ENCODE measurements at regions not wholly inside any gene's neighbourhood (a gene's known extent, or its start where the extent isn't known, plus 50 kb on each side); places are given as distances from the start of the nearest gene placed in this dataset.

DNA sequence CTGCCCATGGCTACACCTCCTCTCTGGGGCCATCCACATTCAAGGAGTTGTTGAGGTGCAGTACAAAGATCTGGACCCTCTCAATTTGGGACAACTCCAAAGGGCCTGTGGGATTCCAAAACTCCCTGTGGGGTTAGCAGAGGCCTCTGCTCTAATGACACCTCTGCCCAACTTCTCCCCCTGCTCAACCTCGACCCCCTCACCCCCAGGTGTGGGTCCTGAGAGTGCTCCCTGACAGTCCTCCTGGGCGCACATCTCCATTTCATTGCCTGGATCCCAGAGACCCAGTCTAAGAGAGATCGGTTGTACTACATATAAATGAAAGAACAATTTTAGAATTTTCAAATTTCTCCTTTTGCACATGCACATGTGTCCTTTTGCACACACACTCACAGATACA, 73.0 kb upstream of the NKD1 start:
- no peaks in the 10 kb centered on the region for H3K36me3 ChIP-seq
- TF ChIP-seq, protein P1, sequence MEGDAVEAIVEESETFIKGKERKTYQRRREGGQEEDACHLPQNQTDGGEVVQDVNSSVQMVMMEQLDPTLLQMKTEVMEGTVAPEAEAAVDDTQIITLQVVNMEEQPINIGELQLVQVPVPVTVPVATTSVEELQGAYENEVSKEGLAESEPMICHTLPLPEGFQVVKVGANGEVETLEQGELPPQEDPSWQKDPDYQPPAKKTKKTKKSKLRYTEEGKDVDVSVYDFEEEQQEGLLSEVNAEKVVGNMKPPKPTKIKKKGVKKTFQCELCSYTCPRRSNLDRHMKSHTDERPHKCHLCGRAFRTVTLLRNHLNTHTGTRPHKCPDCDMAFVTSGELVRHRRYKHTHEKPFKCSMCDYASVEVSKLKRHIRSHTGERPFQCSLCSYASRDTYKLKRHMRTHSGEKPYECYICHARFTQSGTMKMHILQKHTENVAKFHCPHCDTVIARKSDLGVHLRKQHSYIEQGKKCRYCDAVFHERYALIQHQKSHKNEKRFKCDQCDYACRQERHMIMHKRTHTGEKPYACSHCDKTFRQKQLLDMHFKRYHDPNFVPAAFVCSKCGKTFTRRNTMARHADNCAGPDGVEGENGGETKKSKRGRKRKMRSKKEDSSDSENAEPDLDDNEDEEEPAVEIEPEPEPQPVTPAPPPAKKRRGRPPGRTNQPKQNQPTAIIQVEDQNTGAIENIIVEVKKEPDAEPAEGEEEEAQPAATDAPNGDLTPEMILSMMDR (IDR thresholded peaks at IDR 0.05), result no peak
- no peak for TF ChIP-seq POLR2A (IDR thresholded peaks at IDR 0.05)
- DNase-seq, result no peak

DNA sequence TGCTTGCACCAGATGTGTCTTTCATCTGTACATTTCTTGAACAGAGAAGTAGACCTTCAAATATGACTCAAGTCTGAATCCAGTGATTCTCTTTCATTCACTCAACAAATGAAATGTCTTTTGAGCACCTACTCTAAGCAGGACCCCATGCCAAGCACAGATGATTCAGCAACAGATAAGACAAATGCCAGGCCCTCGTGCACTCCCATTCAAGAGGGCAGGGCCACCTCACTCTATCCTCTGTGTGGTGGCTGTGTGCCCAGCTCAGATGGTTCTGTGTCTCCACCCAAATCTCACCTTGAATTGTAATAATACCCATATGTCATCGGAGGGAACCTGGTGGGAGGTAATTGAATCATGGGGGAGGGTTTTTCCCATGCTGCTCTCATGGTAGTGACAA, 74.1 kb upstream of the NKD1 start:
- H3K9me3 ChIP-seq, result no peaks in the 10 kb centered on the region
- no peaks in the 10 kb centered on the region for H3K4me1 ChIP-seq
- no peaks in the 10 kb centered on the region for H3K36me3 ChIP-seq
- no peak overlapping the region for H3K4me3 ChIP-seq
- H3K27ac ChIP-seq, result no peak overlapping the region
- no peaks in the 10 kb centered on the region for H3K27me3 ChIP-seq
- TF ChIP-seq, protein P1 (IDR thresholded peaks at IDR 0.05), result no peak
- no peak for TF ChIP-seq POLR2A (IDR thresholded peaks at IDR 0.05)
- no peak for DNase-seq

More for the DNA sequence above, 73.0 kb upstream of the NKD1 start:
- Histone ChIP-seq H3K27me3 (no peaks in the 10 kb centered on the region), H3K27ac (no peak overlapping the region), H3K9me3 (no peaks in the 10 kb centered on the region), H3K4me3 (no peak overlapping the region), H3K4me1 (no peaks in the 10 kb centered on the region)

DNA sequence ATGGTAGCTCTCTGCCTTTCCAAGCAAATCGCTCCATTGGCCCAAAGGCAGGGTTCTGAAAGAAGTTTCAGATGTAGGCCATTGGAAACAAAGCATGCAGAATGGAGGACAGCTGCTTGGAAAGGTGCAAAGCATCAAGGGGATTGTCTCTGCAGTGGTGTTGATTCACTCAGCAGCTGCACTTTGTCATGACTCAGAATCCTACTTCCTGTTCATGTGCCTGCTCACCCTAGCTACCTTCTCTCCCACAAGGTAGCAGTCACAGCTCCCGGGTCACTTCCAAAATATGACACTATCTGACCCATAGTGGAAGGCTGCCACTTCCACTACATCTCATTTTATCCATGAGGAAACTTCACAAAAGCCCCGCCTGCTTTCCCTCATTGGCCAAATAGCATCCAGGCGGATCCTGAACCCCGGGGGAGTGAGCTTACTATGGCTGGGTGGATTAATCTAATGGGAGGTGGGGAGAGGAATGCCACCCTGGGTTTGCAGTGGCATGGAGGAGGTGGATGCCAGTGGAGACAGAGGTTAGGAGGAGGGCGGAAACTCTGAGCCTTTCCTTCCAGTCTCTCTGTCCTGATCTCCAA, 74.7 kb upstream of the NKD1 start:
- no peak for DNase-seq
- TF ChIP-seq, protein P1 (IDR thresholded peaks at IDR 0.05), result no peak
- TF ChIP-seq POLR2A (IDR thresholded peaks at IDR 0.05), result no peak

DNA sequence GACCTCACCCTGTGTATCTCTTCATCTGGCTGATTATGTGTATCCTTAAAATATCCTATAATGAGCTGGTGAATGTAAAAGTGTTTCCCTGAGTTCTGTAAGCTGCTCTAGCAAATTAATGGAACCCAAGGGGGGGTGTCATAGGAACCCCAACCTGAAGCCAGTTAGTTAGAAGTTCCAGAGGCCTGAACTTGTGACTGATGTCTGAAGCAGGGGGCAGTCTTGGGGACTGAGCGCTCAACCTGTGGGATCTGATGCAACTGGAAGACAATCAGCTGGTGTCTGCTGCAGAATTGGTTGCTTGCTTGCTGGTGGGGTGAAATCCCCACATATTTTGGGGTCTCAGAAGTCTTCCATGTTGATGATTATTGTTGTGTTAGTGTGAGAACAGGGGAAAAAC, 75.7 kb upstream of the NKD1 start:
- DNase-seq, result no peak
- TF ChIP-seq, protein P1 (IDR thresholded peaks at IDR 0.05), result no peak
- no peak for TF ChIP-seq POLR2A (IDR thresholded peaks at IDR 0.05)

More for the DNA sequence above, 74.7 kb upstream of the NKD1 start:
- Histone ChIP-seq H3K4me1 (no peaks in the 10 kb centered on the region), H3K9me3 (no peaks in the 10 kb centered on the region), H3K4me3 (no peak overlapping the region), H3K27ac (no peak overlapping the region), H3K36me3 (no peaks in the 10 kb centered on the region), H3K27me3 (no peaks in the 10 kb centered on the region)

DNA sequence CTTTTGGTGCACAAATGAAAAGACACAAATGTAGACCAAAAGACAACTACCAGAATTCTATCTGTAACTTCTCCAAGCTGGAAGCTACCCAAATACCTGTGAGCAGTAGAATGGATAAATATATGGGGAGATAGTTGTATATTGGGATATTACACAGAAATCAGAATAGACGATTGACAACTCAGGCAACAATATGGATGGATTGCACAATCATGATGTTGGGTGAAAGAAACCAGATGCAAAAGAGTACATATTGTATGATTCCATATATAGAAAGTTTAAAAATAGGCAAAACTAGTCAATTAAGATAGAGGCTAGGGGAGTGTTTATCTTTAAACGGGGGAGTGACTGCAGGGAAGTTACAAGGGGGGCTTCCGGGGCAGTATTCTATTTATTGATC, 77.5 kb upstream of the NKD1 start:
- no peaks in the 10 kb centered on the region for H3K9me3 ChIP-seq
- H3K4me3 ChIP-seq, result no peak overlapping the region
- H3K27ac ChIP-seq, result no peak overlapping the region
- H3K36me3 ChIP-seq, result no peaks in the 10 kb centered on the region
- no peaks in the 10 kb centered on the region for H3K27me3 ChIP-seq
- DNase-seq, result no peak
- H3K4me1 ChIP-seq, result no peaks in the 10 kb centered on the region
- TF ChIP-seq, protein P1 (IDR thresholded peaks at IDR 0.05), result no peak
- no peak for TF ChIP-seq POLR2A (IDR thresholded peaks at IDR 0.05)

More for the DNA sequence above, 75.7 kb upstream of the NKD1 start:
- H3K9me3 ChIP-seq, result no peaks in the 10 kb centered on the region
- no peaks in the 10 kb centered on the region for H3K4me1 ChIP-seq
- H3K36me3 ChIP-seq, result no peaks in the 10 kb centered on the region
- H3K4me3 ChIP-seq, result no peak overlapping the region
- H3K27me3 ChIP-seq, result no peaks in the 10 kb centered on the region
- no peak overlapping the region for H3K27ac ChIP-seq

All from Peyer's patch (tissue), 4 donors.